ENCODE measurements at regions not wholly inside any gene's neighbourhood (a gene's known extent, or its start where the extent isn't known, plus 50 kb on each side); places are given as distances from the start of the nearest gene placed in this dataset.
"Not testable (repeated sequence)": the region's sequence is repeated elsewhere in the genome, so short reads cannot be mapped to it uniquely, and the experiment has no call there.

DNA sequence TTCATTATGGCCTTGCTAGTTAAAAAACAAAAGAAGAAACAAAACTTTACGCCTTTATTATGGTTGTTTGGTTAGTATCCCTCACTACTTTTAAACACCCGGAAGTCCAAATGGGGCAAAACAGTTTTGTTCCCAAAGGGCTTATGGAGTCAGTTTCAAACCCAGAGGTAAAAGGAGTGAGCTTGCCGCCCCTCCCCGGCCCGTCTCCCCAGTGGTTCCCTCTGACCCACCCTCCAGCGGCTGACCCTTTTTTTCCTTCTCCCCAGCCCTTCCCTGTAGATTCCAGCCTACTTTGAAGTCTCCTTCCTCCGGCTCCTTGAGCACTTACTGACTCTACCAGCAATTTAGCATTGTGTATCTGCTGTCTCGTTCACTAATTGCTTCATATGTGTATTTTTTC, 209.2 kb downstream of the ICOS start:
- no peak for DNase-seq

DNA sequence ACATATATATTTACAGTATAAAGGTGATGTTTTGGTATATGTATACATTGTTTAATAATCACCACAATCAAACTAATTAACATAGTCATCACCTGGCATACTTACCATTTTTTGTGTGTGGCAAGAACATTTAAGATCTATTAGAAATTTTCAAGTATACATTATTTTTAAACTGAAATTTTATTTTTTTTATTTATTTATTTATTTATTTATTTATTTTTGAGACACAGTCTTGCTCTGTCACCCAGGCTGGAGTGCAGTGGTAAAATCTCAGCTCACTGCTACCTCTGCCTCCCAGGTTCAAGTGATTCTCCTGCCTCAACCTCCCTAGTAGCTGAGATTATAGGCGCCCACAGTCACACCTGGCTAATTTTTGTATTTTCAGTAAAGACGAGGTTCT, 210.5 kb downstream of the ICOS start:
- not testable (repeated sequence) for DNase-seq

DNA sequence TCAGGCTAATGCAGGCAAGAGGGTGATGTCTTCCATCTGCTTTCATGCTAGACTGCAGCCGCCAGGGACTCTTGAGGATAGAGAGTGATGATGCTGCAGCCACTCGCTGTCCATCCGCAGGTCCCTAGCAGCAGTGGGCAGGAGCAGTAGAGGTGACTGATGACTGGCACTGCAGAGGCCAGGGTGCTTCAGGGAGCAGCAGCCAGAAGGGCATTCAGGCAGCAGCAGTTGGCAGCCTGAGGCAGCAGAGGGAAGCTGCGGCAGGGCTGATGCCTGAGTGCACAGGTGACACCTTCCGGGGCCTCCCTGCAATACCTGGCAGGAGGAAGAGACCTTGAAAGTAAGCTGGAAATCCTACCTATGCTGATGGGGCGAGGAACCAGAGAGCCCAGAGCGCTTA, 214.2 kb downstream of the ICOS start:
- no peak for DNase-seq

DNA sequence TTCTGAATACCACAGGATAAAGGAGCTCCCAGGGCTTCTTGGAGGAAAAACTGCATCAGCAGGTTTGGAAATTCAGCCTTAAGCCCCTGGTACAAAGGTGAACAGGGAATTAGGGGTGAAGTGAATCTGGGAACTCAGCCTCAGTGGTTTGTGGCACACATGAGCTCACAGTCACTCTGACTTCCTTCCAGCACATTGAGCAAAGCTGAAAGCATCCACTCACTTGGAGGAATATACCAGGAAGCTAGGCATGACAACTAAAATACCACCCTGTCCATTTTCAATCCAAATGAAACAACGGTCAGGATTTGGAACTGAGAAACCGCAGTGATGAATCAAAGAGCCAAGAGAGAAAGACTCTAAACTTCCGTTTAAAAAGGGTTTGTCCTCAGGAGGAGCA, 216.1 kb downstream of the ICOS start:
- no peak for DNase-seq

DNA sequence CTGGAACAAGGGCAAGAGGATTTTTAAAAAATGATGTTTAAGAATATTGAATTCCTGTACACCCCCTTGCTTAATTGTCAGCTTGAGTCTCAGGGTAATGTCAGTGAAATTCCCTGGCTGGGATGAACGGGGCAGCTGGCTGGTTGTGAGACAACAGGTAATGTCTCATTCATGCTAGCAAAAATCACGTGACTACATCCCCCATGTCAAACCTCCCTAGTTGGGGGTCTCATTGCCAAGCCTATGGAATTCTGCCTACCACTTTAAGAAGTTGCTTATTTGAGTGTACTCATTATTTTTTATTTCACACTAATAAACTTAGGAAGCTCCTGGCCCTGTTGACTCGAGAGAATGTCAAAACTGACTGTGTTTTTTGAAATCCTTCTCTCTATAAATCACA, 218.3 kb downstream of the ICOS start:
- DNase-seq, result no peak

DNA sequence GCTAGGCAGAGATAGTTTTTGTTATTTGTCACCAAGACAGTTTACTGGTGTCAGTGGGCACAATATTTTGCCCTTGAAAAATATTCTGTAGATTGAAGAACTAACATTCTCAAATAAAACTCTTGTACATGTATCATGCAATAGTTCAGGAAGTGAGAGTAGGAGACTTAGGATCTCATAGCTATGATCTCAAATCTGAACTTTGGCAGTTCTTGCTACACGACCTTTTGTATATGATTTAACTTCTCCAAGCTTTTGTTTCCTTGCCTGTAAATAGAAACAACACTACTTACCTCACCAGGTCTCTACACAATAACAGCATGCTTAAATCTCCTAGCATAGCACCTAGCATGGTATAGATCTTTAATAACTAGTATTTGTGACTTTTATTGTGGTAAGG, 219.9 kb downstream of the ICOS start:
- DNase-seq, result no peak

DNA sequence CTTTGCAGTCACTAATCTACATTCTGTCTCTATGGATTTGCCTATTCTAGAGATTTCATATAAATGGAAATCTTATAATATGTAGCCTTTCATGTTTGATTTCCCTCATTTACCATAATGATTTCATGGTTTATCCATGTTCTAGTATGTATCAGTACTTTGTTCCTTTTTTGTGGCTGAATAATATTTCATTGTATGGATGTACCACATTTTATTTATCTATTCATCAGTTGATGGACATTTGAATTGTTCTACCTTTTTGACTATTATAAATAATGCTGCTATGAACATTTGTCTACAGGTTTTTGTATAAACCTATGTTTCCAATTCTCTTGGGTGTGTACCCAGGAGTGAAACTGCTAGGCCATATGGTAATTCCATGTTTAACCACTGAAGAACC, 221.1 kb downstream of the ICOS start:
- DNase-seq, result no peak

DNA sequence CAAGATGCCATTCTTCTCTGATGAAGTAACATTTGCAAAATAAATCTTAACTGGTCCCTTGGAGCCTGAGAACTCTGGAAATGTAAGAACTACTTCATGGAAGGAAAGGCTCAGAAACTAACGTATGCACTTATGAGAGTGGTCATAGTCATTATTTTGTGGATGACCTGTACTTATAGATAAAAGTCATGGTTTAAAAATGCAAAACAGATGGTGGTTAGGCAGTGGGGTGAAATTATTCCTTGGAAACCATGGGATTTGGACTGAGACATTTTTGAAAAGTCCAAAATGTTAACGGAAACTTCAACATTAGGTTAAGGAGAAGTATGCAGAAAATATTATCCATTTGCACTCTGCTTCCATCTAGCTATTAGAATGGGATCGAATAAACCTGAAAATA, 223.0 kb downstream of the ICOS start:
- no peak for DNase-seq

DNA sequence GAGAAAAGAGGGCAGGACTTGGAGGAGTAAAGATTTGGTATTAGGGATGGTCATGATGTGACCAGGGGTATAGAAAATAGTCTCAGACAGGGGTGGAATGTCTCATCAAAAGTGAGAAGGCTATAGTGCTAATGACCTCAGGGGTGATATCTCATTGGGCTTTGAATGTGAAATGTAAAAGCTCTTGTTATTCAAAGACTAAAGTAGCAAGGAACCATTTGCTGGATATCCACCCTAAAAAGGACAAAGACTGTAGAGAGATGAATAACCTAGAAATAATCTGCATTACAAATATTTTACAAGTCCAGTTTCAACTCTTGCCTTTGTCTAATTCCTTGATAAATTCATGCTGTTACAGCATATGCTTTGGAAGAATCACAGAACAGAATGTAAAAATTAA, 224.4 kb downstream of the ICOS start:
- no peak for DNase-seq

DNA sequence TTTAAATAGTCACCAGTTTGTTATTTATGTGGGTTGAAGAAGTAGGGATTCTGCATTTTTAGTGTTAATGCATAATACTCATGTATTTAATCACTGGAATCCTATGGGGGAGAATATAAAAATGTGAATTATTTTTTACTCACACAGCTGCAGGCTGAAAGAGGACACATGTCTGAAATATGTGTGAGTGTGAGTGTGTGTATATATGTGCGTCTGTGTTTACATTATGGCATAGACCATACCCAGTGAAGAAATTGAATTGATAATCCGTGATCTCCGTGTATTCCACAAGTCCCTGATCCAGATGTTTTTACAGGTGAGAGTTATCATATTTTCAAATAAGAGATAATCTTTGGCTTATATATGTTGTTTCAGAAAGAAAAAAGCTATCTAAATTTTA, 225.3 kb downstream of the ICOS start:
- DNase-seq, result no peak

DNA sequence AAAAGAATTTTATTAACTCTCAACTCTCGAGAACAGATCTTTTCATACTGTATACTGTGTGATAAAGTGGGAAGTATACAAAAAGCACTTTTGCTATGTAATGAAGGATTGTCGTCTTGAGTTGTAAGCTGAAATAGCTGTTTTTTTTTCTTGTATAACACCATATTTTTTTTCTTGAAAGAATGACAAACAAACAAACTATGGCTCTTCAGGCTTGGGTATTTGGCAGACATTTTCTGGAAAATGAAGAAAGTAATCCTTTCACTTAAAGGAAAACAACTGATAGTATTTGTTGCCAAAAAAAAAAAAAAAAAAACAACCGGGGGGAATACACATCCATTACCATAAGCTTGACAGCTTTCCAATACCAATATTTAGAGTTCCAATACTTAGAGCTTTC, 230.4 kb downstream of the ICOS start:
- no peak for DNase-seq

DNA sequence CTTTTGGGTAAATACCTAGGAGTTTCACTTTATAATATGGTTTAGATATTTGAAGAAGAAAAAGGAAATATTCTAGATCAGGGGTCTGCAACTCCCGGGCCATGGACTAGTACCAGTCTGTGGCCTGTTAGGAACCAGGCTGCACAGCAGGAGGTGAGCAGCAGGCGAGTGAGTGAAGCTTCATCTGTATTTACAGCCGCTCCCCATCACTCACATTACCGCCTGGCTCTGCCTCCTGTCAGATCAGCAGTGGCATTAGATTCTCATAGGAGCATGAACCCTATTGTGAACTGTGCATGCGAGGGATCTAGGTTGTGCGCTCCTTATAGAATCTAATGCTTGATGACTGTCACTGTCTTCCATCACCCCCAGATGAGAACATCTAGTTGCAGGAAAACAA, 231.1 kb downstream of the ICOS start:
- not testable (repeated sequence) for DNase-seq

DNA sequence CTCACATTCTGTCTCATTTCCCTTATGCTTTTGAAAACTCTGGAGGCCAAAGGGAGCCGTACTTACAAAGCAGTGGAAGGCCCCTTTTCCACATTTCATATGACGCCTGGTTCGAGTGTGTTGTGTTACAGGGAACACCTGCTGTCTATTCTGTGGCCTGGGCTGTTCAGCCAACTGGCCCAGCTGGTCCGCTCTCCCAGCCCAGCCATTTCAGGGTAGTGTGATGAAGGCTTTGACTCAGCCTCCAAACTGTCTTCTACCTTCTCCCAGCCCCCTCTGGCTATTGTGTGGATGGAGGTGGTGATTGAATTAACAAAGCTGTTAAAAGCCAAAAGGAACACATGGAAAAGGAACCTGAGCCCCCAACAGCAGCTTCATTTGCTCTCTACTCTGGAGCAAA, 233.8 kb downstream of the ICOS start:
- DNase-seq, result no peak

DNA sequence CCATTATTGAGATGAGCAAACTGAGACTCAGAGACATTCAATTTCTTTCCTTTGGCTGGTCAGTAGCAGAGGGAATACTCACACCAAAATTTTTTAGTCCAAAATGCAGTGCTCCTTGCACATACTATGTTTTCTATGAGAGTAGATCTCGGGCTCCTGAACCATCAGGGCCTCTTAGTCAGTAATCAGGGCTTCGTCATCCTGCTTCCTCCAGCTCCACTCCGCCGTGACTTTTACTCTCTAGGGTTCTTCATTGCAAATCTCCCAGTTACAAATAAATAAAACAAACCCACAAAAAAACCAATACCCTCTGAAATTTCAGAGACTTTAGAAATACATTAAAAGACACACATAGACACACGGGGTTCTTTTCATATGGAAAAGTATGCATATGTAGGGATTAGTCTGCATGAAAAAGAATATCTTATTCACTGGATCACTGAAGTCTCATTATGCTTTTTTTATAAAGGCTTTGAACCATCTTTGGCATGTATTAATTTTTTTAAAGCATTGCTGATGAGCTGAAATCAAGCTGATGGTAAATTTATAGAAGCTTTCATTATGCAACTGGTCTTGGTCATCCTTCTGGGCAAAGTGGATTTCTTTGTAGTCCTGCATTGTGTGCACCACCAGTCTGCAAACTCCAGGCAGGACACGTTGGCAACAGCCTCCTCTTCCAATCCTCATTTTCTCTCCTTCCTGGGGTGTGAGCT, 235.0 kb downstream of the ICOS start:
- DNase-seq, result no peak

DNA sequence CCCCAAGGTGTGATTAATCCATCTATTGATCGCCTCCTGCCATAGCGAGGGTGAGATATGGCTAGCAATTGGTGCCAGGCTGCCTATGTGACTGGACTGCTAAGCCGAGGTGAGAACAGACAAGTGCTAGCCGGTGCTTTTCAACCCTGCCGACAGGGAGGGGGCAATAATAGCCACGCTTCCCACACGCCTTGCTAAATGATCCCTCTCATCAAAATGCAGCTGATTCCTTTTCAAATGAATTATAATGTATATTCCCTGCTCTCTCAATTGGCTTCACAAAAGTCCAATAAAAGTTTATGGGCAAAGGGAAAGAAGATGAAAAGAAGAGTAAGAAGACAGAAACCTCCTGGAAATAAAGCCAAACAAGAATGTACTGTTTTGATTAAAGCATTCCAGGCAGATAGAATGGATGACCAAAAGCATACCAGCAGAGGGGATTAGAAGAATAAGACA, 235.6 kb downstream of the ICOS start:
- no peak for DNase-seq

DNA sequence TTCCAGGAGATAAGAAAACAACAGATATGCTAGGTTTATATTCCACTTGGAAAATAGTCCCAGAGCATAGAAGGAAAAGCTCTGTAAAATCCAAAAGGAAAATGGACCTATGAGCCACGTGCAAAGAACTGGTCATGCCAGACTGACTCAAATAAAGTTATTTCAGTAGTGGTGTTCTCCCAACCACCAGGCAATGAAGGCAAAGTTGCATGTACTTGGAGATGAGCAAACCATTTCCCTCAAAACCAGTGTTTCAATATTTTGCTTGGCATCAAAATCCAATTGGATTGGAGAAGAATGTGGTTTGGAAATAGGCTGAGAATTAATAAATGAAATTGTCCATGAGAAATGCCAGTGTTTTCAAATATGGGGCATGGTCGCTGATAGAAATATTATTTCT, 237.5 kb downstream of the ICOS start:
- no peak for DNase-seq

DNA sequence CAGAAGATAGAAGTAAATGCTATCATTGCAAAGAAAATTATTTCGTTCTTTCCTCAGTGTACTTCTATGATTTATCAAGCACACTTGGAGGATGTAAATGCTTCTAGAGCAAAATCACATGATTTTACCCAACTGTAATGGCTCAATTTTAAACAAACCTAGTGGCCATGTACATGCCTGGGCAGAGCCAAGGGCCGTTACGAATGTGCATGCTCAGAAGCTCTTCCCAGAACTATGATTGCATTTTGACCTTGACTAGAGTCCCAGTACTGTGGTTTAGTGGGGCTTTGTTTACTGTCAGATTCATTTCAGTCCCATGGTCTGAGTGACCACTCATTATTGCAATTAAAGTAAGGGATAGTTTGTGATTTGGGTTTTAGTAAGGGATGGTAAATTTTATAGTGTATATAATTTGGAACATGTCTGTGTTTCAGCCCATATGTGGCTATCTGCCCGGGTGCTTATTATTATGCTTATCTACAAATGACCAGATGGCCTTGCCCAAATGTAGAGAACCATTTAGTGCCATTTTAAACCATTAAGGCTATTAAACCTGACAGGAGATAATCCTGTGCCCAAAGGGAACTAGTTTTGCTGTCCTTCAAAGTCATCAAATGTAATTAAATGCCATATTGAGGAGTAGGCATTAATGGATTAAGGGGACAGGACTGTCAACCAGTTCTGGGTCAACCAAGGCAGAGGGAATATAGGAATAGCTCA, 239.1 kb downstream of the ICOS start:
- no peak for DNase-seq

DNA sequence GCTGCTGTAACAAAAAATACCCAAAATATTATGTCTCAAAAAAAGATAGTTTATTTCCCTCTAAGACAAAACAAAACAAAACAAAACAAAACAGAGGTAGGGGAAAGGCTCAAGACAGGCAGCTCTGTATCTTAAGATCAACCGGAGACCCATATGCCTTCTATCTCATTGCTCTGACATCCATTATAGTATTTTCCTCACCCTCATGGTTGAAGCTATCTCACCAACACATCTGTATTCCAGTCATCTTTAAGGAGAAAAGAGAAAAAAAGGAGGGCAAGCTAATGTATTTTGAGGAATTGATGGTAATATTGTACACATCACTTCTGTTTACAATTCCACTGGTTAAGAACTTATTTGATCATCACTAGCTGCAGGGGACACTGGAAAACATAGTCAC, 239.7 kb downstream of the ICOS start:
- no peak for DNase-seq

DNA sequence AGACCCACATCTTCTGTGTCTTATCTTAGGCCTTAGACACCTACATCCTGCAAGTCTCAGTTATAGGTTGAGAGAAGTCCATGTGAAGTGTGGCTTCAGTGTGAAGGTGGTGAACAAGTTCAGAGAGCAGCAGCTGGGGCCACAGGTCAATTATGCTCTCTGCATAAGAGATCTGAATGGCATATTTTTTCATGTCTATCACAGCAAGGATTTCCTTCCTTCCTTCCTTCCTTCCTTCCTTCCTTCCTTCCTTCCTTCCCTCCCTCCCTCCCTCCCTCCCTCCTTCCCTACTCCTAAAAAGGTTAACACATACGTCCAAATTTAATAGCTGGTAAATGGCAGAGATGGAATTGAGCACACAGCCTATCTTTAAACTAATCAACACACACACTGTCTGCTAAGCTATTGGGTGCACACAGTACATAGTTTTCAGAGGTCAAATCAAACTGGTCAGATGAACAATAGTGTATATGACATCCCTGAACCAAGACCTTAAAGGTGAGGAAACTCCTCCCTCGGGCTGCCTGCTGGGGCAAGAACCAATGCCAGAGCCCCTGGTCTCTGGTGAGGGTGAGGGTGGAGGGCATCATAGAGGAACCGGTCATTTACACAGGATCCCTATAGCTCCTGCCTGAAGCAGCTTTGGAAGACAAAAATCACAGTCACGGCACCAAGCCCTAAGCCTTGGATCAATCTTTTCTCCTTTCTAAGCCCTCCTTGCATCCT, 240.9 kb downstream of the ICOS start:
- DNase-seq, result no peak

DNA sequence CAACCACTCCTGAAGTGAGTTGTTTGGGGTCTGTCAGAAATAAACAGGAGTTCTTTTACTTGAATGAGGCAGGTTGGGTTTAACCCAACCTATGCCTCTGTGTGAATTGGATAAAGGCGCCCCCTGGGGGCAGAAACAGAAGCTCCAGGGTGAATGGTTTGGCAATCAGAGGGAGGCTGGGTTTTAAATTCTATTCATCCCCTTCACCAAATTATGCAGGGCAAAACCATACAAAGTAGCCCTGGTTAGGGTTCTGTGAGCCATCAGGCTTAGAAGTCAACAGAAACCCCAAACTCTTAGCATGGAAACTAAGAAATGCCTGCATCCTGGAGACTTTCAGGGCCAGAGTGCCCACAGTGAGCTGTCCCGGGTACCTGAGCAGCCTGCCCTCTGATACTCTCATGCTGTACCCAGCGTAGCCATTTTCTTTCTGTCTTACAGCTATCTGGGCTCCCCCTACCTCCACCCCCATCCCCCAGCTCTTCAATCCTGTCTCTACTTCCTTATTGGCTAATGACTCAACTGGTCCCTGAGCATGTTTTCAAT, 241.5 kb downstream of the ICOS start:
- DNase-seq, result no peak

DNA sequence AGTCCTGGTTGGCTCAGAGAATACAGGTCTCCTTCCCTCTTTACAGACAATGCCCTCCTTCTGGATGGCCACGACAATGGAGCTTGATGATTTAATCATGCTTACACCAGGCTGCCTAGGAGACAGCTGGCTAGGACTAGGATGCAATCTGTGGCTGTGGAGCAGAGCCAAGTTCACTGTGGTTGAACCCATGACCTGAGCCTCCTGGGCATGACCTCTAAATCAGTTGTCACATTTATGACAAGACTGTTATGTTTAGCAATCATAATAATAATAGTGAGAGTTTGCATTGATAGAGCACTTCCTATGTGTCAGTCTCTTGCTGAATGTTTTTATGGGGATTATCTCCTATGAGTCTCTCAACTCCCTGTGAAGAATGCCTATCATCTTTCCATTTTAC, 244.1 kb downstream of the ICOS start:
- DNase-seq, result no peak

DNA sequence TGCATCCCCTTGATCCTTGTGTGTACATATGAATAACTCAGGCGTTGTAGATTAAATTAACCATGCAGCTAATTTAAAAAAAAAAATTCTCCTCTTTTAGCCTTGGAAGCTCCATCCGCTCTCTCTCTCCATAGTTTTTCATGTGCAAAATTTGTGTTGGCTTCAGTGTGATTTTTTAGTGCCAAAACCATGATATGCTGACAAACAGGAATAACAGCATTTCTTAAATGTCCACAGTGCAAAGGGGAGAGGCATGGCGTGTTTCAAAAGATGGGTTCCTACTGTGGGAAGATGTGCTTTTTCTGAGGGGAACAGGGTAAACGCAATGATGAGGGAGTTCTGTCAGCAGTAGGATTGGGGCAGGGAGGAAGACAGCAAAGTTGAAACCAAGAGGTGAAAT, 247.0 kb downstream of the ICOS start:
- DNase-seq, result no peak

DNA sequence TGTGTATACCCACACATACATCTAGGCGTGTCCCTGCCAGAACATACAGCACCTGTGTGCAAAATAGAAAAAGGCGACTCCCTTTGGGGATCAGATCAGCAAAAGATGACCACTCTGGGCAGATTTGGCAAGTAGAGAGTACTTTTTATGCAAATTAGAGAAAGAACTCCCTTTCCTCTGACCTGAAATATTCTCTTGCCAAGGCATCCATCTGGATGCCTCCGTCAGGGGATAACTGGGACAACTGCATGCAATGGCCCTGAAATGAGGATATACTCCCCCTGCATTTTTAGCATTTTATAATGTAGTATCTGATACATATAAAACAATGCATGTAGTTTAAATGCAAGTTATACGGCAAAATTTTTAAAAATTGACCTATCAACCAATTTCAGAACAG, 247.7 kb downstream of the ICOS start:
- DNase-seq, result no peak

All from femur (tissue), 1 donor.